GM23248 (cell line): ENCODE measurements at regions not wholly inside any gene's neighbourhood (a gene's known extent, or its start where the extent isn't known, plus 50 kb on each side); places are given as distances from the start of the nearest gene placed in this dataset.

Experiments used
- EZH2 ChIP-seq: fragments of 200-600 bp; sonication (generic); IDR thresholded peaks from 2 replicates; pipeline ENCODE4 v1.6.1; 2018; ENCODE audit warnings: antibody characterized with exemption, mild to moderate bottlenecking; ENCODE audit not compliant: insufficient read depth, poor library complexity, severe bottlenecking
- EZH2phosphoT487 ChIP-seq: fragments of 200-600 bp; sonication (generic); IDR thresholded peaks from 2 replicates; pipeline ENCODE4 v1.6.1; 2018; ENCODE audit warnings: antibody characterized with exemption, moderate library complexity, mild to moderate bottlenecking, low read depth; ENCODE audit not compliant: insufficient read depth

DNA sequence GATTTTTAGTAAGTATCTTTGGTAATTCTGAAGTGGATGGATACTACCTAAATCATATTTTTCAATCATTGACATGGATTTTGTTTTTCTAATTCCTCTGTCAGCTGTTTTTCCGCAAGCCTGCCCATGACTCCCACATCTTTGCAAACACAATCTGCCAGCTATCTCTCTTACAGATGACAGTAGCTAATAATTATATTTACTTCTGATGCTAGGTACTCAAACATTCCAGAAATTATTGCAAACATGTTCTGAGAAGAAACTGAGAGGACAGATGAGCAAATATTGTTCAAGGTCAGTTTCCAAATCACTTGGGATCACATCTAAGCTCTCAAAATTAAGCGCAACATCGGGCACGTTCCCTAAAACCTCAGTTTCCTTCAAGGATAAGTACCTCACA, 270.0 kb upstream of the CDH19 start:
- no peak for TF ChIP-seq EZH2phosphoT487
- no peak for TF ChIP-seq EZH2
